ENCODE measurements at regions not wholly inside any gene's neighbourhood (a gene's known extent, or its start where the extent isn't known, plus 50 kb on each side); places are given as distances from the start of the nearest gene placed in this dataset.
A peak's percentile ranks its signal among the peaks of the same experiment; 100 is the strongest.

GRCh38 chr2:64311948-64312621, 141.9 kb upstream of the LGALSL start:
- H3K4me3 ChIP-seq (ENCODE audit: low read length in 3 of 3) = peak overlapping the region; percentile 39 to 55 (median 42)
- H3K9me3 ChIP-seq (ENCODE audit: control insufficient read depth in 3 of 3, low read length in 3 of 3) = no peaks in the 10 kb centered on the region
- H3K27me3 ChIP-seq (ENCODE audit: control insufficient read depth in 3 of 3, insufficient read depth in 3 of 3, low read length in 3 of 3) = no peaks in the 10 kb centered on the region
- peak overlapping the region; percentile 39 for H3K27ac ChIP-seq (ENCODE audit: low read depth, low read length)
- peak overlapping the region; percentile 14 to 52 (median 25) for H3K9ac ChIP-seq (ENCODE audit: low read depth in 1 of 3, low read length in 3 of 3)
- no peaks in the 10 kb centered on the region for H3K36me3 ChIP-seq (ENCODE audit: control insufficient read depth in 3 of 3, insufficient read depth in 3 of 3, low read length in 3 of 3)
- H3K4me1 ChIP-seq (ENCODE audit: control insufficient read depth in 3 of 3, insufficient read depth in 3 of 3, low read length in 3 of 3) = peaks cover 10 to 13% (median 11%) of the 10 kb centered on the region in 3 donors

GRCh38 chr2:64312622-64313397, 141.2 kb upstream of the LGALSL start:
- peak overlapping the region in 1 of 3 donors; percentile 14 for H3K9ac ChIP-seq (ENCODE audit: low read depth in 1 of 3, low read length in 3 of 3)
- H3K27me3 ChIP-seq (ENCODE audit: control insufficient read depth in 3 of 3, insufficient read depth in 3 of 3, low read length in 3 of 3) = no peaks in the 10 kb centered on the region
- H3K4me3 ChIP-seq (ENCODE audit: low read length in 3 of 3) = peak overlapping the region; percentile 7 to 55 (median 33)
- peaks cover 10 to 13% (median 11%) of the 10 kb centered on the region in 3 donors for H3K4me1 ChIP-seq (ENCODE audit: control insufficient read depth in 3 of 3, insufficient read depth in 3 of 3, low read length in 3 of 3)
- H3K36me3 ChIP-seq (ENCODE audit: control insufficient read depth in 3 of 3, insufficient read depth in 3 of 3, low read length in 3 of 3) = no peaks in the 10 kb centered on the region
- no peaks in the 10 kb centered on the region for H3K9me3 ChIP-seq (ENCODE audit: control insufficient read depth in 3 of 3, low read length in 3 of 3)
- no peak overlapping the region for H3K27ac ChIP-seq (ENCODE audit: low read depth, low read length)

GRCh38 chr2:64313398-64313723, 140.6 kb upstream of the LGALSL start:
- no peaks in the 10 kb centered on the region for H3K27me3 ChIP-seq (ENCODE audit: control insufficient read depth in 3 of 3, insufficient read depth in 3 of 3, low read length in 3 of 3)
- no peak overlapping the region for H3K27ac ChIP-seq (ENCODE audit: low read depth, low read length)
- no peak overlapping the region for H3K9ac ChIP-seq (ENCODE audit: low read depth in 1 of 3, low read length in 3 of 3)
- no peaks in the 10 kb centered on the region for H3K9me3 ChIP-seq (ENCODE audit: control insufficient read depth in 3 of 3, low read length in 3 of 3)
- H3K4me1 ChIP-seq (ENCODE audit: control insufficient read depth in 3 of 3, insufficient read depth in 3 of 3, low read length in 3 of 3) = peaks cover 10 to 13% (median 11%) of the 10 kb centered on the region in 3 donors
- no peak overlapping the region for H3K4me3 ChIP-seq (ENCODE audit: low read length in 3 of 3)
- no peaks in the 10 kb centered on the region for H3K36me3 ChIP-seq (ENCODE audit: control insufficient read depth in 3 of 3, insufficient read depth in 3 of 3, low read length in 3 of 3)

GRCh38 chr2:64315291-64315960, 138.5 kb upstream of the LGALSL start:
- Histone ChIP-seq H3K36me3 (ENCODE audit: control insufficient read depth in 3 of 3, insufficient read depth in 3 of 3, low read length in 3 of 3) (no peaks in the 10 kb centered on the region), H3K4me1 (ENCODE audit: control insufficient read depth in 3 of 3, insufficient read depth in 3 of 3, low read length in 3 of 3) (peaks cover 10 to 13% (median 11%) of the 10 kb centered on the region in 3 donors), H3K4me3 (ENCODE audit: low read length in 3 of 3) (no peak overlapping the region), H3K27me3 (ENCODE audit: control insufficient read depth in 3 of 3, insufficient read depth in 3 of 3, low read length in 3 of 3) (no peaks in the 10 kb centered on the region), H3K9me3 (ENCODE audit: control insufficient read depth in 3 of 3, low read length in 3 of 3) (no peaks in the 10 kb centered on the region), H3K9ac (ENCODE audit: low read depth in 1 of 3, low read length in 3 of 3) (no peak overlapping the region), H3K27ac (ENCODE audit: low read depth, low read length) (no peak overlapping the region)

GRCh38 chr2:64317707-64318475, 136.1 kb upstream of the LGALSL start:
- H3K4me3 ChIP-seq (ENCODE audit: low read length in 3 of 3) = no peak overlapping the region
- no peak overlapping the region for H3K27ac ChIP-seq (ENCODE audit: low read depth, low read length)
- no peaks in the 10 kb centered on the region for H3K36me3 ChIP-seq (ENCODE audit: control insufficient read depth in 3 of 3, insufficient read depth in 3 of 3, low read length in 3 of 3)
- H3K27me3 ChIP-seq (ENCODE audit: control insufficient read depth in 3 of 3, insufficient read depth in 3 of 3, low read length in 3 of 3) = no peaks in the 10 kb centered on the region
- H3K4me1 ChIP-seq (ENCODE audit: control insufficient read depth in 3 of 3, insufficient read depth in 3 of 3, low read length in 3 of 3) = peaks cover 0 to 4% (median 0%) of the 10 kb centered on the region in 3 donors
- no peaks in the 10 kb centered on the region for H3K9me3 ChIP-seq (ENCODE audit: control insufficient read depth in 3 of 3, low read length in 3 of 3)
- no peak overlapping the region for H3K9ac ChIP-seq (ENCODE audit: low read depth in 1 of 3, low read length in 3 of 3)

GRCh38 chr2:64318476-64318748, 135.6 kb upstream of the LGALSL start:
- Histone ChIP-seq H3K4me3 (ENCODE audit: low read length in 3 of 3) (no peak overlapping the region), H3K27me3 (ENCODE audit: control insufficient read depth in 3 of 3, insufficient read depth in 3 of 3, low read length in 3 of 3) (no peaks in the 10 kb centered on the region), H3K4me1 (ENCODE audit: control insufficient read depth in 3 of 3, insufficient read depth in 3 of 3, low read length in 3 of 3) (peaks cover 0 to under 1% (median 0%) of the 10 kb centered on the region in 3 donors), H3K9ac (ENCODE audit: low read depth in 1 of 3, low read length in 3 of 3) (no peak overlapping the region), H3K9me3 (ENCODE audit: control insufficient read depth in 3 of 3, low read length in 3 of 3) (no peaks in the 10 kb centered on the region), H3K36me3 (ENCODE audit: control insufficient read depth in 3 of 3, insufficient read depth in 3 of 3, low read length in 3 of 3) (no peaks in the 10 kb centered on the region), H3K27ac (ENCODE audit: low read depth, low read length) (no peak overlapping the region)

GRCh38 chr2:64319896-64320295, 134.1 kb upstream of the LGALSL start:
- Histone ChIP-seq H3K9me3 (ENCODE audit: control insufficient read depth in 3 of 3, low read length in 3 of 3) (no peaks in the 10 kb centered on the region), H3K36me3 (ENCODE audit: control insufficient read depth in 3 of 3, insufficient read depth in 3 of 3, low read length in 3 of 3) (no peaks in the 10 kb centered on the region), H3K27me3 (ENCODE audit: control insufficient read depth in 3 of 3, insufficient read depth in 3 of 3, low read length in 3 of 3) (no peaks in the 10 kb centered on the region), H3K27ac (ENCODE audit: low read depth, low read length) (no peak overlapping the region), H3K9ac (ENCODE audit: low read depth in 1 of 3, low read length in 3 of 3) (no peak overlapping the region), H3K4me1 (ENCODE audit: control insufficient read depth in 3 of 3, insufficient read depth in 3 of 3, low read length in 3 of 3) (no peaks in the 10 kb centered on the region), H3K4me3 (ENCODE audit: low read length in 3 of 3) (no peak overlapping the region)

- Histone ChIP-seq H3K9me3 (ENCODE audit: control insufficient read depth in 3 of 3, low read length in 3 of 3) (no peaks in the 10 kb centered on the region), H3K4me3 (ENCODE audit: low read length in 3 of 3) (no peak overlapping the region), H3K27me3 (ENCODE audit: control insufficient read depth in 3 of 3, insufficient read depth in 3 of 3, low read length in 3 of 3) (no peaks in the 10 kb centered on the region)
These were observed 131.5 kb upstream of the LGALSL start for GRCh38 chr2:64322433-64322832.

GRCh38 chr2:64323197-64323596, 130.8 kb upstream of the LGALSL start:
- Histone ChIP-seq H3K4me1 (ENCODE audit: control insufficient read depth in 3 of 3, insufficient read depth in 3 of 3, low read length in 3 of 3) (peaks cover 4 to 8% (median 5%) of the 10 kb centered on the region in 3 donors), H3K36me3 (ENCODE audit: control insufficient read depth in 3 of 3, insufficient read depth in 3 of 3, low read length in 3 of 3) (no peaks in the 10 kb centered on the region), H3K27me3 (ENCODE audit: control insufficient read depth in 3 of 3, insufficient read depth in 3 of 3, low read length in 3 of 3) (no peaks in the 10 kb centered on the region), H3K9me3 (ENCODE audit: control insufficient read depth in 3 of 3, low read length in 3 of 3) (no peaks in the 10 kb centered on the region), H3K4me3 (ENCODE audit: low read length in 3 of 3) (no peak overlapping the region), H3K27ac (ENCODE audit: low read depth, low read length) (no peak overlapping the region), H3K9ac (ENCODE audit: low read depth in 1 of 3, low read length in 3 of 3) (no peak overlapping the region)

More at GRCh38 chr2:64322433-64322832, 131.5 kb upstream of the LGALSL start:
- H3K27ac ChIP-seq (ENCODE audit: low read depth, low read length) = no peak overlapping the region
- no peak overlapping the region for H3K9ac ChIP-seq (ENCODE audit: low read depth in 1 of 3, low read length in 3 of 3)
- H3K36me3 ChIP-seq (ENCODE audit: control insufficient read depth in 3 of 3, insufficient read depth in 3 of 3, low read length in 3 of 3) = no peaks in the 10 kb centered on the region
- peaks cover 0 to 3% (median 0%) of the 10 kb centered on the region in 3 donors for H3K4me1 ChIP-seq (ENCODE audit: control insufficient read depth in 3 of 3, insufficient read depth in 3 of 3, low read length in 3 of 3)
